ENCODE measurements at regions not wholly inside any gene's neighbourhood (a gene's known extent, or its start where the extent isn't known, plus 50 kb on each side); places are given as distances from the start of the nearest gene placed in this dataset.

- TF ChIP-seq CTCF (IDR thresholded peaks at IDR 0.05; ENCODE audit: insufficient read depth, low read length, poor library complexity, severe bottlenecking): no peak
- no peak for TF ChIP-seq EZH2phosphoT487 (conservative IDR thresholded peaks at IDR 0.05; ENCODE audit: low read length)
These were observed 128.3 kb downstream of the MRPL36 start for GRCh38 chr5:1671351-1671750.
